DMS53 treated with DMSO at 0.1 percent for 48 hours (cell line): ENCODE measurements at regions not wholly inside any gene's neighbourhood (a gene's known extent, or its start where the extent isn't known, plus 50 kb on each side); places are given as distances from the start of the nearest gene placed in this dataset.
A peak's percentile ranks its signal among the peaks of the same experiment; 100 is the strongest.

Experiments used
- DNase-seq: peaks from one replicate; lab custom pipeline; 2025; ENCODE audit not compliant: unreplicated experiment; lab: John Stamatoyannopoulos, UW

DNA sequence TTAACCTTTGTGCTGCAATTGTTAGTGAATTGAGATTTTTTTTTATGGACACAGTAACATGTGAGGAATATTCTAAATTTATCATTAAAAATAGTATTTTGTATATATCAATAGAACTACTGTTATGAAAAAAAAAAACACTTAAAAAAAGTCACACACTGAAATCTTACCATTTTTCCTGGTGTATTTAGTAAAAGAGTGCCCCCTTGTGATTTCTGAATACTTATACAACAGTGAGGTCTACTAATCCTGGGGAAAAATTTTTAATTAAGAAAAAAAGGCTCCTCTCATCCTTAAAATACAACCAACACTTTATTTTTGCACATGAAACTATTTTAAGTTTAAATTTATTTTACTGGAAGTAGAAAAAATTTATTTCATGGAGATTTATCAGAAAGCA is 56.4 kb upstream of the SPOCK3 start:
- DNase-seq: peak; percentile 45

- no peak for DNase-seq
Observed at GRCh38 chr4:167308876-167309275, 74.6 kb upstream of the SPOCK3 start.

DNA sequence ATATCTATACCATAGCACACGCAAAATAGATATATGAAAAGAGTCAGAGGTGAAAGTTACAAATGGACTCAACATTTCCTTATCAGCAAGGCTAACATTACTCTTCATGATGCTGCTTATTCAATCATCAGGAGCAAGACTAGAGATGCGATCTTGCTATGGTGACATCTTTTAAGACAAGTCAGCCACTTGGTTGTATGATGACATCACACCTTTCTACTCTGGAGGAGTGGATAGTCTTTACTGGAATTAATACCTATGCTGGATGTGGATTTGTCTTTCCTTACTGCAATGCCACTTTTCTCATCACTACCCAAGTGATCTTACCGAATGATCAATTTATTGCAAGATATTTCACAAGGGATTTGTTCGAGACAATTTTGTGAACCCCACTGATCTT is 87.0 kb upstream of the SPOCK3 start:
- DNase-seq: no peak

DNA sequence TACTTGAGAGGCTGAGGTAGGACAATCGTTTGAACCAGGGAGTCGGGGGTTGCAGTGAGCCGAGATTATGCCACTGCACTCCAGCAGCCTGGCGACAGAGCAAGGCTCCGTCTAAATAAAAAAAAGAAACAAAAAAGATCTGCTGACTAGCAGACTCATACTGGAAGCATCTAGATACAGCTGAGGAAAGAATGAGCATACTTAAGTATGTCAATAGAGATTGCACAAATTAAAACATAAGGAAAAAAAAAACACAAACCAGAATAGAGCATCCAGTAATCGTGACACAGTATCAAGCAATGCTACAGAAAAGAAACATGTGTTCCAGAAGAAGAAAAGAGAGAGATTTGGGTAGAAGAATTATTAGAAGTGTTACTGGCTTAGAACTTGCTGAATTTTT is 105.5 kb upstream of the SPOCK3 start:
- no peak for DNase-seq

DNA sequence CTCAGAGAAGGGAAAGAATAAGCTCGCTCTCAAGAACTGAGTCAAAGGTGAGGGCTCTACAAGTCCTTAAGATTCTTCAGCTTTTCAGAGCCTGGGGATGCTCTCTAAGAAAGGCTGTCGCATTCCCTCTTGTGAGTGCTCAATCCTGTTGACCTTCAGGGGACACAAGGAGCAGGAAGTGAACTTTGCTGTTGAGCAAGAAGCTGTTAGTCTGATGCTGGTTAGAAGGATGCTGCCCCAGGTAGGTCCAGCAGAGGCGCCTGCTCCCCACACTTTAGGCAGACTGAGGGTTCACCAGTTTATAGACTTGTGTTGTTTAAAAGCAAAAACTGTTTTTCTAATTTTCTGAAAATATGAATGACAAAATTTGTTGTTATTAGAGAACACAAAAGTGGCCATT is 125.4 kb upstream of the SPOCK3 start:
- DNase-seq: no peak

- no peak for DNase-seq
Observed at GRCh38 chr4:167379076-167379835, 145.0 kb upstream of the SPOCK3 start.

- DNase-seq: no peak
Observed at GRCh38 chr4:167380964-167381363, 146.7 kb upstream of the SPOCK3 start.

- DNase-seq: no peak
Observed at GRCh38 chr4:167383291-167383690, 149.0 kb upstream of the SPOCK3 start.

- DNase-seq: no peak
Observed at GRCh38 chr4:167397586-167397985, 163.3 kb upstream of the SPOCK3 start.

GRCh38 chr4:167399201-167399600 is 164.9 kb upstream of the SPOCK3 start:
- no peak for DNase-seq

DNA sequence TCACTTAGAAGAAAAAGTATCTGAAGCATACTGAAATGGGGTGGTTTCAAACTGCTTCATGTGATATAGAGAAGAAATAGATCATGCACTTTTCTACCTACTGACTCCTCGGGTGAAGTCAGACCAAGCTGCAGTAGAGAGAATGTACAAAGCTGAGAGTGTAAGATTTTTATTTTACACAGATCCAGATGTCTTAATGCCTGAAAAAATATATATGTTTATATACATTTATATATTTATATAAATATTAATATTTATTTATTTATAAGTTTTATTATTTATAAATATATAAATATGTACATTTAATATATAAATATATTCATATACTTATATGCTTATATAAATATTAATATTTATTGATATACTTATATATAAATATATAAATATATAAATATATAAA is 171.9 kb upstream of the SPOCK3 start:
- no peak for DNase-seq

DNA sequence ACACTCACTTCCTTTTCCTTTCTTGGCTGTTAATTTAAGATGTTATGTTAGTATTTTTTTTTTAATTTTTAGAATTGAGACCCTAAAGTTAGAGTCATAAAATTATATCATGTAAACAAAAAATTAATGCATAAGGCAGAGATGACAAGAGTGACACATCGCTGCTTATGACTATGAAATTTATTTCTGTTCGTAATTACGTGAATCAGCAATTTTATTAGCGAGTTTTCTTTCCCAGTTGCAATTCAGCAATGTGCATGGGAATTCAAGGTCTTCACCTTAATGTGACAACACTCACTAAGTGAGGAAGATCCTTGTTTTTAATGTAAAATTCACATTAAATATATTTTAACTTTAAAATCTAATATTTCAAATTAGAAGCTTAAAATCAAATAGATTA is 181.2 kb upstream of the SPOCK3 start:
- DNase-seq: no peak

DNA sequence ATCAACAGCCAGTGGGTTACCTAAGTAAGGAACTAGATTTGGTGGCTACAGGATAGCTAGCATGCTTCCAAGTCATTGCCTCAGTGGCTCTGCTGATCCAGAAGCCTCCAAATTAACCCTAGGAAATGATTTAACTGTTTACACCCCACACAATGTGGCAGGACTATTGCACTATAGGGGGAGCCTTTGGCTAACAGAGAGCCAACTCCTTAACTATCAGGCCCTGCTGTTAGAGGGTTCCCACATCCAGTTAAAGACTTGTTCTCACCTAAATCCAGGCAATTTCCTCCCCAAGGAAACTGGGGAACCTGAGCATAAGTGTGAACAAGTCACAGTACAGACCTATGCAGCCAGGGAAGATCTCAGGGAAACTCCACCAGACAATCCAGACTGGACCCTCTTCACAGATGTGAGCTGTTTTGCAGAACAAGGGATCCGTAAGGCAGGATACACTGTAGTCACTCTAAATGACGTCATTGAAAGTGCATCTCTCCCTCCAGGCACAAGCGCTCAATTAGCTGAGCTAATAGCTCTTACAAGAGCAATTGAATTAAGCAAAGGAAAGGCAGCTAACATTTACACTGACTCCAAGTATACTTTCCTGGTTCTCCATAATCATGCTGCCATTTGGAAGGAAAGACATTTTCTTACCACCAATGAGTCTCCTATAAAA is 185.3 kb upstream of the SPOCK3 start:
- no peak for DNase-seq

GRCh38 chr4:167421201-167421600 is 186.9 kb upstream of the SPOCK3 start:
- DNase-seq: no peak

GRCh38 chr4:167424341-167425256 is 190.3 kb upstream of the SPOCK3 start:
- no peak for DNase-seq

DNA sequence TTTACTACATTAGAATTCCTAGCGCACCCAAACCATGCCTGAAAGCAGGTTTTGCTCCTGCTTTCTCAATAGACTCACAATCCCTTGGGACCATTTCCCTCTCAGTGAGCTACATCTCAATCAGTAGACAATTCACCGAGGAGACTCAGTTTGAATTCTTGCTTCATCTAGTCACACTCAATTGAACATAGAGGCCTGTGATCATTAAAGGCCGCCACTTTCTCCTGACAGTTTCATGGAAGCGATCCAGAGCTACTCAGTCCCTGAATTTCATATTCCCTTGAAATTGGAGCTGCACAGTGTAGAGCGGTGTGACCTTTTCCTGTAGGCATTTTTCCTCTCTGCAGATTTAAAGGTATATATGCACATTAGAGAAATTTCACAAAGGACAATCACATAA is 193.9 kb upstream of the SPOCK3 start:
- DNase-seq: no peak

DNA sequence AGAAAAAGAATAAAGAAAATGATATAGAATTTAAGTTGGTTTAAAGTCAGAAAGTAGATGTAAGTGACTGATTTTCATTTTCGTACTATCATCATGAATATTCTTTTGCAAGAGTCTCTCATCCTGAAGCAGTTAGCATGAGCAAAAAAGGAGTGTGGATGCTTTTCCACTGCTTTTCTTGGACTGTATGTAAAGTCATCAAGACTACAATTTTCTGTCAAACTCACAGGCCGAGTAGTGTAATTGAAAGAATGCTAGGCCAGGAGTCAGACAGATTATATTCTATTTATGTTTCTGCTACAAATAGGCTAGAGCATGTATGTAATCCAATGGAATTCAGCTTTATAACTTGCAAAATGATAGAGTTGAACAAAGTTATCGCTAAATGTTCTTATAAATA is 197.1 kb upstream of the SPOCK3 start:
- no peak for DNase-seq

GRCh38 chr4:167435786-167436185 is 201.5 kb upstream of the SPOCK3 start:
- no peak for DNase-seq

- DNase-seq: no peak
Observed at GRCh38 chr4:167443841-167444240, 209.5 kb upstream of the SPOCK3 start.

DNA sequence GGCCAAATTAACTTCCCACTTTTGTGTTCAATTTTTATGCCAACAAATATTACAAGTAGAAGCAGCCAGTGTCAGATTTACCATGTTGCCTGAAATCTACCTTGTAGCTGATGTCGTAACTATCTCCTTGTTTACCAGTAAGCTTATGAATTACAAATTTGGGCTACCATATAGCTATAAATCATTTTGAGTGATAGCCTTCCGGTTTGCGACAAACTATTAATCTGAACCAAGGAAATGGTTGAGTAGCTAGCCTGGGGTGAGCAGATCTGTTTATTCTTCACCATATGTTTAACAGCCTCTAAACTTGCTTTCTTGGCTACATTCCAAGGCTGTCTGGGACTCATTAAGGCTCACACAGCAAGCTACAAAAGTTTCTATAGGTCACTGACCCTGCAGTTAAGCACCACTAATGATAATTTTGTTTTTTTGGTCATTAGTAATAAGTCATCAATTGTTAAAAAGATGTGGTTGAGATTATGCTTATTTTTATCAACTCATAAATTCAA is 218.7 kb upstream of the SPOCK3 start:
- DNase-seq: no peak

GRCh38 chr4:167456619-167457018 is 222.3 kb upstream of the SPOCK3 start:
- DNase-seq: no peak

GRCh38 chr4:167469436-167469835 is 235.1 kb upstream of the SPOCK3 start:
- no peak for DNase-seq
